SK-N-SH (cell line): ENCODE measurements at regions not wholly inside any gene's neighbourhood (a gene's known extent, or its start where the extent isn't known, plus 50 kb on each side); places are given as distances from the start of the nearest gene placed in this dataset.

Experiments used
- CTCF ChIA-PET: fragments of 300-600, 350-600 bp; formaldehyde crosslinking; extraction: SDS; loops from one replicate; lab custom pipeline; 2021; lab: Yijun Ruan, JAX
- POLR2A ChIA-PET: fragments of 350-600 bp; sonication (Branson Sonifier 250); formaldehyde crosslinking; extraction: SDS; loops from one replicate; lab custom pipeline; 2020; ENCODE audit warnings: antibody characterized with exemption, inconsistent platforms; lab: Yijun Ruan, JAX
- DNase-seq: peaks from one replicate; pipeline ENCODE4 v3.0.0; 2012
- H2AFZ ChIP-seq: fragments of 200-600 bp; sonication (generic); 2 replicates; pipeline ENCODE4 v1.8.1; 2016; ENCODE audit warnings: antibody characterized with exemption, mild to moderate bottlenecking, low read depth
- H3F3A ChIP-seq: fragments of 200-600 bp; sonication (generic); replicated peaks from 2 replicates; pipeline ENCODE3; 2016; ENCODE audit warnings: antibody characterized with exemption, mild to moderate bottlenecking; ENCODE audit not compliant: insufficient read depth
- H3K27ac ChIP-seq, 2 experiments: fragments of 200-500 bp in 1 of 2; fragments of 200-600 bp in 1 of 2; sonication (Bioruptor generic) in 1 of 2; sonication (generic), shearing (Covaris generic) in 1 of 2; 2 replicates each; pipeline versions ENCODE4 v1.5.1 to v1.6.1; 2014 to 2016; ENCODE audit warnings: low read depth in 2 of 2, inconsistent platforms in 1 of 2, low read length in 1 of 2, mild to moderate bottlenecking in 1 of 2, mixed read lengths in 1 of 2
- H3K27me3 ChIP-seq: fragments of 200-600 bp; sonication (generic), shearing (Covaris generic); 2 replicates; pipeline ENCODE4 v1.6.1; 2016; ENCODE audit warnings: mixed run types; ENCODE audit not compliant: insufficient read depth
- H3K36me3 ChIP-seq, 2 experiments: fragments of 200-500 bp in 1 of 2; fragments of 200-600 bp in 1 of 2; sonication (Bioruptor generic) in 1 of 2; sonication (generic) in 1 of 2; replicated peaks in 1 of 2; 2 replicates each; pipeline versions ENCODE3 to v1.5.1; 2014 to 2016; ENCODE audit warnings: low read length in 1 of 2, mild to moderate bottlenecking in 1 of 2; ENCODE audit not compliant: insufficient read depth in 2 of 2, control insufficient read depth in 1 of 2
- H3K4me1 ChIP-seq, 2 experiments: fragments of 200-500 bp in 1 of 2; fragments of 200-600 bp in 1 of 2; sonication (Bioruptor generic) in 1 of 2; sonication (generic), shearing (Covaris generic) in 1 of 2; 2 replicates each; pipeline versions ENCODE4 v1.5.1 to v1.6.1; 2014 to 2016; ENCODE audit warnings: low read depth in 1 of 2, low read length in 1 of 2, mixed run types in 1 of 2; ENCODE audit not compliant: insufficient read depth in 2 of 2, control insufficient read depth in 1 of 2
- H3K4me2 ChIP-seq: fragments of 200-600 bp; sonication (generic), shearing (Covaris generic); 2 replicates; pipeline ENCODE4 v1.6.1; 2017; ENCODE audit warnings: mixed run types
- H3K4me3 ChIP-seq, 2 experiments: fragments of 200-500 bp in 1 of 2; fragments of 200-600 bp in 1 of 2; sonication (Bioruptor generic) in 1 of 2; sonication (generic), shearing (Covaris generic) in 1 of 2; 2 replicates each; pipeline versions ENCODE4 v1.5.1 to v1.8.1; 2014 to 2016; ENCODE audit warnings: low read depth in 2 of 2, inconsistent platforms in 1 of 2, low read length in 1 of 2, mild to moderate bottlenecking in 1 of 2, mixed read lengths in 1 of 2, moderate library complexity in 1 of 2
- H3K79me2 ChIP-seq: fragments of 200-600 bp; sonication (generic); 2 replicates; pipeline ENCODE4 v1.8.1; 2017; ENCODE audit warnings: mild to moderate bottlenecking; ENCODE audit not compliant: insufficient read depth
- H3K9ac ChIP-seq: fragments of 200-600 bp; sonication (generic); 2 replicates; pipeline ENCODE4 v1.6.1; 2017; ENCODE audit warnings: mixed run types
- H3K9me2 ChIP-seq: fragments of 200-600 bp; sonication (generic); 2 replicates; pipeline ENCODE4 v1.6.1; 2017; ENCODE audit warnings: mixed run types
- H3K9me3 ChIP-seq: fragments of 200-600 bp; sonication (generic); 2 replicates; pipeline ENCODE4 v1.6.1; 2017; ENCODE audit warnings: mixed run types, mild to moderate bottlenecking, moderate library complexity
- H4K20me1 ChIP-seq: fragments of 200-600 bp; sonication (generic); 2 replicates; pipeline ENCODE4 v1.6.1; 2017; ENCODE audit warnings: mild to moderate bottlenecking, mixed run types; ENCODE audit not compliant: insufficient read depth
- CTCF ChIP-seq: fragments of 200-600 bp; sonication (generic); IDR thresholded peaks from 2 replicates; pipeline ENCODE4 v1.6.1; 2017; ENCODE audit warnings: antibody characterized with exemption, mild to moderate bottlenecking, moderate library complexity
- ELF1 ChIP-seq: IDR thresholded peaks from 2 replicates; pipeline ENCODE4 v1.4.0; 2012
- EP300 ChIP-seq, 2 experiments: IDR thresholded peaks; 2 replicates each; pipeline versions ENCODE4 v1.4.0 to v1.6.1; 2012; ENCODE audit warnings: borderline replicate concordance in 1 of 2, low read depth in 1 of 2, low read length in 1 of 2
- FOXJ3 ChIP-seq: sonication (generic); formaldehyde crosslinking; IDR thresholded peaks from 2 replicates; pipeline ENCODE4 v1.5.1; 2020; ENCODE audit warnings: mild to moderate bottlenecking, missing genetic modification reagents
- GATA2 ChIP-seq: sonication (generic); formaldehyde crosslinking; IDR thresholded peaks from 2 replicates; pipeline ENCODE4 v1.5.0; 2020; ENCODE audit warnings: mild to moderate bottlenecking, missing genetic modification reagents
- IRF3 ChIP-seq: fragments of 150-350 bp; IDR thresholded peaks from 2 replicates; pipeline ENCODE4 v1.6.1; 2016; ENCODE audit warnings: mild to moderate bottlenecking, low read depth, low read length
- JUND ChIP-seq: IDR thresholded peaks from 2 replicates; pipeline ENCODE4 v1.4.0; 2012
- MEF2A ChIP-seq: IDR thresholded peaks from 2 replicates; pipeline ENCODE4 v1.4.0; 2012; ENCODE audit warnings: low read depth, borderline replicate concordance
- MXI1 ChIP-seq: IDR thresholded peaks from 2 replicates; pipeline ENCODE4 v1.6.1; 2012; ENCODE audit warnings: mild to moderate bottlenecking, low read depth, low read length, improper control_type of control experiment
- NFIC ChIP-seq: IDR thresholded peaks from 2 replicates; pipeline ENCODE4 v1.4.0; 2012; ENCODE audit warnings: borderline replicate concordance
- NRF1 ChIP-seq: IDR thresholded peaks from 2 replicates; pipeline ENCODE4 v1.6.1; 2012; ENCODE audit warnings: low read depth, mild to moderate bottlenecking, low read length
- RFX5 ChIP-seq: IDR thresholded peaks from 2 replicates; pipeline ENCODE4 v1.6.1; 2012; ENCODE audit warnings: mild to moderate bottlenecking, improper control_type of control experiment, low read length
- SMC3 ChIP-seq: IDR thresholded peaks from 2 replicates; pipeline ENCODE4 v1.6.1; 2012; ENCODE audit warnings: low read depth, low read length, improper control_type of control experiment
- TAF1 ChIP-seq: IDR thresholded peaks from 2 replicates; pipeline ENCODE4 v1.6.1; 2012; ENCODE audit warnings: low read depth, mild to moderate bottlenecking, low read length, moderate library complexity, borderline replicate concordance
- TEAD4 ChIP-seq: IDR thresholded peaks from 2 replicates; pipeline ENCODE4 v1.4.0; 2012; ENCODE audit warnings: mild to moderate bottlenecking, borderline replicate concordance; ENCODE audit not compliant: insufficient read depth
- USF1 ChIP-seq: IDR thresholded peaks from 2 replicates; pipeline ENCODE4 v1.4.0; 2012; ENCODE audit warnings: low read depth, borderline replicate concordance
- USF2 ChIP-seq: fragments of 150-350 bp; IDR thresholded peaks from 2 replicates; pipeline ENCODE4 v1.6.1; 2017; ENCODE audit warnings: antibody characterized with exemption, low read length, low read depth, borderline replicate concordance
- YY1 ChIP-seq: IDR thresholded peaks from 2 replicates; pipeline ENCODE4 v1.4.0; 2012; ENCODE audit warnings: low read depth, mild to moderate bottlenecking
- WGBS: methylation state at CpG from one replicate; pipeline ENCODE4 v1.1.6; 2017; ENCODE audit warnings: low lambda C conversion rate; 5-methylcytosine and 5-hydroxymethylcytosine counted together

GRCh38 chr19:27750391-27751043, 1462.4 kb downstream of the UQCRFS1 start:
- ChIA-PET CTCF (no interaction called here), POLR2A (no interaction called here)
- Histone ChIP-seq H3K79me2 (no peaks in the 10 kb centered on the region), H3K4me1 (no peaks in the 10 kb centered on the region), H2AFZ (no peak overlapping the region), H3K4me3 (no peak overlapping the region), H3K27me3 (no peaks in the 10 kb centered on the region), H3K4me2 (no peak overlapping the region), H3K9me2 (no peaks in the 10 kb centered on the region), H3K9ac (no peak overlapping the region), H3K9me3 (no peaks in the 10 kb centered on the region), H4K20me1 (no peaks in the 10 kb centered on the region), H3K36me3 (no peaks in the 10 kb centered on the region), H3K27ac (no peak overlapping the region), H3F3A (no peaks in the 10 kb centered on the region)
- WGBS, result 89% methylated on average over 6 of the region's 6 CpGs
- TF ChIP-seq YY1, result no peak
- TF ChIP-seq USF2, result no peak
- TF ChIP-seq FOXJ3 (CRISPR knock-in tag), result no peak
- no peak for TF ChIP-seq CTCF
- no peak for TF ChIP-seq NRF1
- no peak for TF ChIP-seq GATA2 (CRISPR knock-in tag)
- no peak for TF ChIP-seq USF1
- TF ChIP-seq SMC3, result no peak
- DNase-seq, result no peak

- Histone ChIP-seq H3K9me2 (no peaks in the 10 kb centered on the region), H3K9me3 (no peaks in the 10 kb centered on the region), H3K4me3 (no peak overlapping the region), H4K20me1 (no peaks in the 10 kb centered on the region), H3K27ac (no peak overlapping the region), H3K79me2 (no peaks in the 10 kb centered on the region), H3K9ac (no peak overlapping the region), H3K4me2 (no peak overlapping the region), H3F3A (no peaks in the 10 kb centered on the region), H2AFZ (no peak overlapping the region), H3K36me3 (no peaks in the 10 kb centered on the region), H3K4me1 (no peaks in the 10 kb centered on the region), H3K27me3 (no peaks in the 10 kb centered on the region)
- ChIA-PET CTCF (no interaction called here), POLR2A (no interaction called here)
- no peak for DNase-seq
- 95% methylated on average over 3 of the region's 3 CpGs for WGBS
- TF ChIP-seq TAF1 (no peak), SMC3 (no peak), MXI1 (no peak), TEAD4 (no peak), USF1 (no peak), ELF1 (no peak), JUND (no peak), USF2 (no peak), RFX5 (no peak), YY1 (no peak), IRF3 (no peak), NFIC (no peak), MEF2A (no peak), EP300 (IDR thresholded peaks at IDR 0.05; ENCODE audit: borderline replicate concordance in 1 of 2, low read depth in 1 of 2, low read length in 1 of 2) (no peak)
These were observed 1464.3 kb downstream of the UQCRFS1 start for GRCh38 chr19:27748551-27749152.
